B cell (primary cell): ENCODE measurements at regions not wholly inside any gene's neighbourhood (a gene's known extent, or its start where the extent isn't known, plus 50 kb on each side); places are given as distances from the start of the nearest gene placed in this dataset.

Source experiments
- ATAC-seq: fragments of 200-7000 bp; cut with Tn5 transposase; one replicate; pipeline ENCODE4 v1.10.0; 2021; ENCODE audit warnings: low read depth, mild to moderate bottlenecking, moderate number of reproducible peaks, moderate library complexity
- CTCF ChIA-PET: fragments of 350-600 bp; sonication (Branson Sonifier 250); formaldehyde crosslinking; loops from one replicate; lab custom pipeline; 2021; ENCODE audit warnings: antibody characterized with exemption, inconsistent platforms; lab: Charles Lee
- POLR2A ChIA-PET: fragments of 350-600 bp; sonication (Branson Sonifier 250); formaldehyde crosslinking; loops from one replicate; lab custom pipeline; 2021; ENCODE audit warnings: antibody characterized with exemption; lab: Charles Lee
- DNase-seq: peaks from one replicate; pipeline ENCODE4 v3.0.0; 2013
- H2AFZ ChIP-seq: 2 replicates; pipeline ENCODE4 v1.6.1; 2012; ENCODE audit warnings: mild to moderate bottlenecking, low read depth, low read length; ENCODE audit not compliant: insufficient read depth, poor library complexity, severe bottlenecking
- H3K27ac ChIP-seq, 2 donors: 1 replicate in 1 of 2; 2 replicates in 1 of 2; pipeline ENCODE4 v1.5.1; 2012 to 2013; ENCODE audit warnings: low read length in 2 of 2, mild to moderate bottlenecking in 2 of 2, moderate library complexity in 1 of 2
- H3K27me3 ChIP-seq, 4 experiments: fragments of 200-600 bp in 1 of 4; sonication (generic) in 1 of 4; replicated peaks in 1 of 4; 1 replicate in 2 of 4; 2 replicates in 2 of 4; pipeline versions ENCODE4 v1.6.1 to v1.7.0; 2013 to 2016; ENCODE audit warnings: low read length in 3 of 4, mild to moderate bottlenecking in 2 of 4, mixed read lengths in 1 of 4, moderate library complexity in 1 of 4; ENCODE audit not compliant: insufficient read depth in 4 of 4, control insufficient read depth in 3 of 4; ENCODE audit errors: control extremely low read depth in 1 of 4
- H3K36me3 ChIP-seq, 2 experiments: replicated peaks in 1 of 2; 1 replicate in 1 of 2; 2 replicates in 1 of 2; pipeline versions ENCODE4 v1.6.1 to v1.7.1; 2013; ENCODE audit warnings: low read length in 1 of 2; ENCODE audit not compliant: insufficient read depth in 2 of 2, control insufficient read depth in 1 of 2; ENCODE audit errors: control extremely low read depth in 1 of 2, extremely low read depth in 1 of 2
- H3K4me1 ChIP-seq, 2 donors: fragments of 200-600 bp in 1 of 2; sonication (generic) in 1 of 2; 1 replicate in 1 of 2; 2 replicates in 1 of 2; pipeline versions ENCODE4 v1.5.1 to v1.6.1; 2013 to 2017; ENCODE audit warnings: low read length in 2 of 2; ENCODE audit not compliant: control insufficient read depth in 2 of 2, insufficient read depth in 2 of 2
- H3K4me2 ChIP-seq: replicated peaks from 2 replicates; pipeline ENCODE3; 2012; ENCODE audit warnings: mild to moderate bottlenecking, low read depth, low read length; ENCODE audit not compliant: poor library complexity, severe bottlenecking
- H3K4me3 ChIP-seq, 5 experiments: fragments of 200-600 bp in 1 of 5; sonication (generic) in 1 of 5; 1 replicate in 3 of 5; 2 replicates in 2 of 5; pipeline versions ENCODE4 v1.5.1 to v1.7.0; 2011 to 2016; ENCODE audit warnings: low read length in 4 of 5, mild to moderate bottlenecking in 4 of 5, low read depth in 2 of 5, control low read depth in 1 of 5, moderate library complexity in 1 of 5; ENCODE audit not compliant: insufficient read depth in 1 of 5; ENCODE audit errors: control extremely low read depth in 1 of 5, extremely low read depth in 1 of 5
- H3K79me2 ChIP-seq: fragments of 200-600 bp; sonication (generic); one replicate; pipeline ENCODE4 v1.6.0; 2016; ENCODE audit warnings: low read length; ENCODE audit not compliant: control insufficient read depth, insufficient read depth
- H3K9ac ChIP-seq: fragments of 200-600 bp; sonication (generic); 2 replicates; pipeline ENCODE4 v1.6.1; 2017; ENCODE audit warnings: mild to moderate bottlenecking, low read length, moderate library complexity
- H3K9me3 ChIP-seq, 3 donors: one replicate each; pipeline versions ENCODE4 v1.6.1 to v1.7.1; 2013; ENCODE audit warnings: low read length in 2 of 3; ENCODE audit not compliant: control insufficient read depth in 2 of 3, insufficient read depth in 1 of 3; ENCODE audit errors: control extremely low read depth in 1 of 3
- H4K20me1 ChIP-seq: 2 replicates; pipeline ENCODE4 v1.6.0; 2012; ENCODE audit warnings: mild to moderate bottlenecking, low read length; ENCODE audit not compliant: insufficient read depth, control insufficient read depth, poor library complexity, severe bottlenecking
- H3K27ac Mint-ChIP-seq: one replicate; pipeline ENCODE4 v1.8.0; 2021; ENCODE audit warnings: mixed read lengths
- H3K27me3 Mint-ChIP-seq: one replicate; pipeline ENCODE4 v1.8.0; 2021; ENCODE audit warnings: mixed read lengths
- H3K4me1 Mint-ChIP-seq: one replicate; pipeline ENCODE4 v1.8.0; 2021; ENCODE audit warnings: mixed read lengths
- H3K4me3 Mint-ChIP-seq: one replicate; pipeline ENCODE4 v1.8.0; 2021; ENCODE audit warnings: mixed read lengths
- H3K9me3 Mint-ChIP-seq: one replicate; pipeline ENCODE4 v1.8.0; 2022; ENCODE audit warnings: mixed read lengths; ENCODE audit not compliant: insufficient read depth
- CTCF ChIP-seq: fragments of 200-600 bp; IDR thresholded peaks from one replicate; pipeline ENCODE4 v1.8.0; 2022; ENCODE audit warnings: antibody characterized with exemption, mild to moderate bottlenecking
- EZH2 ChIP-seq: IDR thresholded peaks from 2 replicates; pipeline ENCODE4 v1.6.1; 2012; ENCODE audit warnings: borderline replicate concordance, low read depth, mild to moderate bottlenecking, moderate library complexity, low read length; ENCODE audit not compliant: insufficient read depth, poor library complexity, severe bottlenecking
- WGBS: methylation state at CpG from one replicate; pipeline ENCODE4 v1.1.5; 2013; ENCODE audit warnings: missing lambda C conversion rate; ENCODE audit not compliant: insufficient coverage; 5-methylcytosine and 5-hydroxymethylcytosine counted together
- intact Hi-C: fragments of 100-400 bp; cut with micrococcal nuclease; formaldehyde crosslinking; loops from one replicate; pipeline ENCODE4 v1.10.0; 2022

GRCh38 chr16:64013856-64014255 is 1108.0 kb downstream of the CDH11 start:
- Mint-ChIP-seq H3K27me3 (no peaks in the 10 kb centered on the region), H3K4me1 (no peaks in the 10 kb centered on the region), H3K4me3 (no peak overlapping the region), H3K9me3 (peaks cover 10% of the 10 kb centered on the region), H3K27ac (no peak overlapping the region)
- Histone ChIP-seq H3K36me3 (no peaks in the 10 kb centered on the region), H4K20me1 (no peaks in the 10 kb centered on the region), H3K4me3 (no peak overlapping the region), H3K9ac (no peak overlapping the region), H3K4me1 (no peaks in the 10 kb centered on the region), H3K79me2 (no peaks in the 10 kb centered on the region), H2AFZ (no peak overlapping the region), H3K27ac (no peak overlapping the region), H3K9me3 (no peaks in the 10 kb centered on the region), H3K4me2 (no peak overlapping the region), H3K27me3 (no peaks in the 10 kb centered on the region)
- no peak for TF ChIP-seq EZH2
- no peak for TF ChIP-seq CTCF
- ChIA-PET POLR2A (no interaction called here), CTCF (no interaction called here)
- DNase-seq (no peak), ATAC-seq (no peak)
- intact Hi-C loops = no loop called here
- WGBS = no CpG with 5 or more reads among the region's 1 CpG

DNA sequence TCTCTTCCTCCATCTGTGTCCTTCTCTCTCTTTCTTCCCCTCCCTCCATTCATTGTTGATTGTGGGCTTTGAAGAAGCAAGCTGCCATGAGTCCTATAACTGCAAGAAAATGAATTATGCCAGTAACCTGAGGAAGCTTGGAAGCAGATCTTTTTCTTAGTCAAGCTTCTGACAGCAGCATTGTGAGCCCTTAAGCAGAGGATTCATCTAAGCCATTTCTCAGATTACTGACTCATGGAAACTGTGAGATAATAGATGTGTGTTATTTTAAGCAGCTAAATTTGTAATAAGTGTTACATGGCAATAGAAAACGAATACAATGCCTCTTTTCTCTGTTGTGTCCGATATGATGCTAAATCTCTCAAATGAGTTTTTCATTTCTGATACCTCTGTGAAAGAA is 1109.7 kb downstream of the CDH11 start:
- Histone ChIP-seq H3K27ac (no peak overlapping the region), H3K27me3 (no peaks in the 10 kb centered on the region), H3K4me3 (no peak overlapping the region), H3K4me2 (no peak overlapping the region), H3K79me2 (no peaks in the 10 kb centered on the region), H3K4me1 (no peaks in the 10 kb centered on the region), H3K9ac (no peak overlapping the region), H3K9me3 (no peaks in the 10 kb centered on the region), H2AFZ (no peak overlapping the region), H4K20me1 (no peaks in the 10 kb centered on the region), H3K36me3 (no peaks in the 10 kb centered on the region)
- no peak overlapping the region for H3K4me3 Mint-ChIP-seq
- intact Hi-C loops = no loop called here
- peaks cover 7% of the 10 kb centered on the region for H3K9me3 Mint-ChIP-seq
- no peak for ATAC-seq
- no peak overlapping the region for H3K27ac Mint-ChIP-seq
- no peaks in the 10 kb centered on the region for H3K4me1 Mint-ChIP-seq
- TF ChIP-seq CTCF (no peak), EZH2 (no peak)
- no peak for DNase-seq
- ChIA-PET POLR2A (no interaction called here), CTCF (no interaction called here)
- no peaks in the 10 kb centered on the region for H3K27me3 Mint-ChIP-seq
- no CpG with 5 or more reads among the region's 2 CpGs for WGBS
